ENCODE measurements at regions not wholly inside any gene's neighbourhood (a gene's known extent, or its start where the extent isn't known, plus 50 kb on each side); places are given as distances from the start of the nearest gene placed in this dataset.

- no peak overlapping the region for H3K4me3 ChIP-seq
- H3K36me3 ChIP-seq = no peaks in the 10 kb centered on the region
- no peaks in the 10 kb centered on the region for H3K4me1 ChIP-seq
- H3K27me3 ChIP-seq = no peaks in the 10 kb centered on the region
- H3K9me3 ChIP-seq (replicated peaks) = peaks cover 3% of the 10 kb centered on the region
- H3K27ac ChIP-seq = no peak overlapping the region
- no peak for DNase-seq
Measured at GRCh38 chr17:62180772-62181171, 115.7 kb upstream of the MED13 start.

- Histone ChIP-seq H3K27ac (no peak overlapping the region), H3K4me3 (no peak overlapping the region), H3K36me3 (no peaks in the 10 kb centered on the region), H3K27me3 (no peaks in the 10 kb centered on the region), H3K4me1 (no peaks in the 10 kb centered on the region), H3K9me3 (replicated peaks) (peaks cover 3% of the 10 kb centered on the region)
- DNase-seq = no peak
Measured at GRCh38 chr17:62179525-62180161, 114.6 kb upstream of the MED13 start.

GRCh38 chr17:62178579-62178978 lies 113.5 kb upstream of the MED13 start:
- Histone ChIP-seq H3K36me3 (no peaks in the 10 kb centered on the region), H3K4me3 (no peak overlapping the region), H3K27ac (no peak overlapping the region), H3K27me3 (no peaks in the 10 kb centered on the region), H3K9me3 (replicated peaks) (peaks cover 3% of the 10 kb centered on the region), H3K4me1 (no peaks in the 10 kb centered on the region)
- no peak for DNase-seq

GRCh38 chr17:62172492-62173291 lies 107.6 kb upstream of the MED13 start:
- no peaks in the 10 kb centered on the region for H3K4me1 ChIP-seq
- no peak overlapping the region for H3K4me3 ChIP-seq
- no peak for DNase-seq

GRCh38 chr17:62167076-62167475 lies 102.0 kb upstream of the MED13 start:
- Histone ChIP-seq H3K27ac (no peak overlapping the region), H3K4me3 (no peak overlapping the region), H3K27me3 (no peaks in the 10 kb centered on the region), H3K4me1 (peaks cover 4% of the 10 kb centered on the region; the same call in 1 of the 2 replicates), H3K36me3 (no peaks in the 10 kb centered on the region), H3K9me3 (replicated peaks) (no peaks in the 10 kb centered on the region)
- no peak for DNase-seq

More at GRCh38 chr17:62172492-62173291, 107.6 kb upstream of the MED13 start:
- Histone ChIP-seq H3K9me3 (replicated peaks) (no peaks in the 10 kb centered on the region), H3K36me3 (no peaks in the 10 kb centered on the region), H3K27me3 (no peaks in the 10 kb centered on the region), H3K27ac (no peak overlapping the region)

GRCh38 chr17:62164747-62165722 lies 100.0 kb upstream of the MED13 start:
- no peak for DNase-seq
- Histone ChIP-seq H3K9me3 (replicated peaks) (no peaks in the 10 kb centered on the region), H3K36me3 (no peaks in the 10 kb centered on the region), H3K4me1 (peaks cover 4% of the 10 kb centered on the region; the same call in 1 of the 2 replicates), H3K27ac (no peak overlapping the region), H3K4me3 (no peak overlapping the region), H3K27me3 (no peaks in the 10 kb centered on the region)

GRCh38 chr17:62163847-62164246 lies 98.8 kb upstream of the MED13 start:
- Histone ChIP-seq H3K27me3 (no peaks in the 10 kb centered on the region), H3K9me3 (replicated peaks) (no peaks in the 10 kb centered on the region), H3K36me3 (no peaks in the 10 kb centered on the region), H3K4me1 (peaks cover 4% of the 10 kb centered on the region; the same call in 1 of the 2 replicates), H3K4me3 (no peak overlapping the region), H3K27ac (no peak overlapping the region)
- peak in 1 of 2 experiments; percentile 11 for DNase-seq

- H3K36me3 ChIP-seq = no peaks in the 10 kb centered on the region
- peaks cover 4% of the 10 kb centered on the region; the same call in 1 of the 2 replicates for H3K4me1 ChIP-seq
- H3K27me3 ChIP-seq = no peaks in the 10 kb centered on the region
- no peak overlapping the region for H3K4me3 ChIP-seq
- DNase-seq = no peak
- H3K9me3 ChIP-seq (replicated peaks) = no peaks in the 10 kb centered on the region
- H3K27ac ChIP-seq = no peak overlapping the region
Measured at GRCh38 chr17:62162898-62163297, 97.8 kb upstream of the MED13 start.

GRCh38 chr17:62161405-62162148 lies 96.5 kb upstream of the MED13 start:
- H3K4me1 ChIP-seq = peaks cover 4% of the 10 kb centered on the region; the same call in 1 of the 2 replicates

GRCh38 chr17:62160816-62161215 lies 95.7 kb upstream of the MED13 start:
- Histone ChIP-seq H3K4me1 (peaks cover 4% of the 10 kb centered on the region; the same call in 1 of the 2 replicates), H3K9me3 (replicated peaks) (no peaks in the 10 kb centered on the region), H3K27me3 (no peaks in the 10 kb centered on the region), H3K36me3 (no peaks in the 10 kb centered on the region), H3K27ac (no peak overlapping the region), H3K4me3 (no peak overlapping the region)
- no peak for DNase-seq

More at GRCh38 chr17:62161405-62162148, 96.5 kb upstream of the MED13 start:
- Histone ChIP-seq H3K27ac (no peak overlapping the region), H3K9me3 (replicated peaks) (no peaks in the 10 kb centered on the region), H3K27me3 (no peaks in the 10 kb centered on the region), H3K4me3 (no peak overlapping the region), H3K36me3 (no peaks in the 10 kb centered on the region)
- no peak for DNase-seq

- Histone ChIP-seq H3K9me3 (replicated peaks) (no peaks in the 10 kb centered on the region), H3K4me3 (no peak overlapping the region), H3K36me3 (no peaks in the 10 kb centered on the region), H3K4me1 (peaks cover 3% of the 10 kb centered on the region; the same call in 1 of the 2 replicates), H3K27ac (no peak overlapping the region), H3K27me3 (no peaks in the 10 kb centered on the region)
- no peak for DNase-seq
Measured at GRCh38 chr17:62159994-62160393, 94.9 kb upstream of the MED13 start.

- Histone ChIP-seq H3K4me1 (no peaks in the 10 kb centered on the region), H3K27me3 (no peaks in the 10 kb centered on the region), H3K9me3 (replicated peaks) (no peaks in the 10 kb centered on the region), H3K27ac (no peak overlapping the region), H3K4me3 (no peak overlapping the region), H3K36me3 (no peaks in the 10 kb centered on the region)
- DNase-seq = no peak
Measured at GRCh38 chr17:62156949-62157348, 91.9 kb upstream of the MED13 start.

- no peak overlapping the region for H3K4me3 ChIP-seq
Measured at GRCh38 chr17:62154909-62155308, 89.8 kb upstream of the MED13 start.

GRCh38 chr17:62150471-62150870 lies 85.4 kb upstream of the MED13 start:
- Histone ChIP-seq H3K4me3 (no peak overlapping the region), H3K27ac (no peak overlapping the region), H3K27me3 (no peaks in the 10 kb centered on the region), H3K4me1 (no peaks in the 10 kb centered on the region), H3K36me3 (no peaks in the 10 kb centered on the region), H3K9me3 (replicated peaks) (no peaks in the 10 kb centered on the region)
- no peak for DNase-seq

More at GRCh38 chr17:62154909-62155308, 89.8 kb upstream of the MED13 start:
- DNase-seq = no peak
- Histone ChIP-seq H3K27me3 (no peaks in the 10 kb centered on the region), H3K4me1 (no peaks in the 10 kb centered on the region), H3K9me3 (replicated peaks) (no peaks in the 10 kb centered on the region), H3K27ac (no peak overlapping the region), H3K36me3 (no peaks in the 10 kb centered on the region)
